HepG2 (cell line): ENCODE measurements at regions not wholly inside any gene's neighbourhood (a gene's known extent, or its start where the extent isn't known, plus 50 kb on each side); places are given as distances from the start of the nearest gene placed in this dataset.

Experiments
- ATAC-seq: fragments of 200-7000 bp; cut with Tn5 transposase; 3 replicates; pipeline ENCODE4 v1.9.1; 2020; ENCODE audit warnings: mild to moderate bottlenecking, moderate library complexity
- BruUV-seq: library from RNA; stranded (reverse); fragments of 400-500 nt; replicated peaks from 2 replicates; lab custom pipeline; 2021; lab: Mats Ljungman, UMichigan
- CTCF ChIA-PET: fragments of 300-600 bp; formaldehyde crosslinking; extraction: SDS; loops from one replicate; lab custom pipeline; 2021; ENCODE audit warnings: low total read pairs, inconsistent platforms, low intra/inter-chr PET ratio; lab: Yijun Ruan, JAX
- POLR2A ChIA-PET: fragments of 350-600 bp; sonication (Branson Sonifier 250); formaldehyde crosslinking; loops from one replicate; lab custom pipeline; 2020; ENCODE audit warnings: antibody characterized with exemption, inconsistent platforms; lab: Yijun Ruan, JAX
- DNase-seq: peaks from one replicate; pipeline ENCODE4 v3.0.0-alpha.2; 2015; ENCODE audit warnings: low spot score
- FAIRE-seq: peaks from 3 replicates; lab custom pipeline; 2011; peaks lifted over from hg19 to GRCh38; lab: Jason Lieb, UNC
- H2AFZ ChIP-seq: one replicate; pipeline ENCODE4 v1.6.1; 2011; ENCODE audit warnings: low read length, inconsistent platforms
- H3K27ac ChIP-seq: fragments of 300-600 bp; 3 replicates; pipeline ENCODE4 v1.8.0; 2011; ENCODE audit warnings: mixed run types, mild to moderate bottlenecking, mixed read lengths, low read length, inconsistent platforms; ENCODE audit not compliant: insufficient read depth; ENCODE audit errors: extremely low read length
- H3K27me3 ChIP-seq, 2 experiments: fragments of 200-600 bp in 1 of 2; 2 replicates in 1 of 2; 3 replicates in 1 of 2; pipeline versions ENCODE4 v1.6.0 to v1.8.0; 2011; ENCODE audit warnings: low read length in 2 of 2, mild to moderate bottlenecking in 2 of 2, moderate library complexity in 2 of 2, inconsistent platforms in 1 of 2; ENCODE audit not compliant: insufficient read depth in 2 of 2, control insufficient read depth in 1 of 2
- H3K36me3 ChIP-seq, 2 experiments: fragments of 200-600 bp in 1 of 2; replicated peaks in 1 of 2; 2 replicates in 1 of 2; 3 replicates in 1 of 2; pipeline versions ENCODE4 v1.5.1 to v1.8.0; 2011; ENCODE audit warnings: low read length in 2 of 2, inconsistent platforms in 1 of 2; ENCODE audit not compliant: insufficient read depth in 2 of 2, control insufficient read depth in 1 of 2
- H3K4me1 ChIP-seq: 2 replicates; pipeline ENCODE4 v1.5.1; 2012; ENCODE audit warnings: low read length, inconsistent platforms; ENCODE audit not compliant: insufficient read depth
- H3K4me2 ChIP-seq: 2 replicates; pipeline ENCODE4 v1.6.0; 2011; ENCODE audit warnings: low read depth, low read length, inconsistent platforms
- H3K4me3 ChIP-seq, 3 experiments: fragments of 200-600 bp in 1 of 3; sonication (generic), shearing (Covaris generic) in 1 of 3; replicated peaks in 1 of 3; 2 replicates each; pipeline ENCODE4 v1.5.1; 2011 to 2016; ENCODE audit warnings: low read length in 3 of 3, inconsistent platforms in 2 of 3, low read depth in 2 of 3, mild to moderate bottlenecking in 2 of 3, control low read depth in 1 of 3, mixed read lengths in 1 of 3; ENCODE audit not compliant: insufficient read depth in 1 of 3
- H3K79me2 ChIP-seq: one replicate; pipeline ENCODE4 v1.6.1; 2011; ENCODE audit warnings: low read length, inconsistent platforms; ENCODE audit not compliant: insufficient read depth
- H3K9ac ChIP-seq: 2 replicates; pipeline ENCODE4 v1.6.0; 2011; ENCODE audit warnings: mild to moderate bottlenecking, low read depth, low read length, inconsistent platforms; ENCODE audit not compliant: insufficient read depth
- H3K9me3 ChIP-seq: 2 replicates; pipeline ENCODE4 v1.5.1; 2012; ENCODE audit warnings: mild to moderate bottlenecking, low read length
- H4K20me1 ChIP-seq: 2 replicates; pipeline ENCODE4 v1.6.0; 2011; ENCODE audit warnings: inconsistent platforms, mild to moderate bottlenecking, low read length, moderate library complexity; ENCODE audit not compliant: insufficient read depth
- MIER3 ChIP-seq: IDR thresholded peaks from 2 replicates; pipeline ENCODE4 v1.6.1; 2016; ENCODE audit warnings: missing compliant biosample characterization, borderline replicate concordance
- NRL ChIP-seq: sonication (generic); formaldehyde crosslinking; IDR thresholded peaks from 2 replicates; pipeline ENCODE4 v1.5.0; 2020; ENCODE audit warnings: missing genetic modification reagents, mild to moderate bottlenecking, moderate library complexity, borderline replicate concordance
- PAWR ChIP-seq: sonication (generic); formaldehyde crosslinking; IDR thresholded peaks from 2 replicates; pipeline ENCODE4 v1.4.0; 2020; ENCODE audit warnings: missing genetic modification reagents, mild to moderate bottlenecking, borderline replicate concordance
- SMARCE1 ChIP-seq: fragments of 450-650 bp; IDR thresholded peaks from 2 replicates; pipeline ENCODE4 v1.6.1; 2017; ENCODE audit warnings: borderline replicate concordance
- ZFP1 ChIP-seq: IDR thresholded peaks from 2 replicates; pipeline ENCODE4 v1.6.1; 2016
- ZNF768 ChIP-seq: sonication (generic); formaldehyde crosslinking; IDR thresholded peaks from 2 replicates; pipeline ENCODE4 v1.4.0; 2020; ENCODE audit warnings: missing genetic modification reagents
- WGBS: methylation state at CpG from one replicate; pipeline ENCODE4 v1.1.6; 2017; ENCODE audit warnings: low lambda C conversion rate; 5-methylcytosine and 5-hydroxymethylcytosine counted together
- in situ Hi-C: cut with HindIII; loops from 2 replicates; pipeline ENCODE4 v1.10.0; 2017; ENCODE audit warnings: low pct_unique_long_range_greater_than_20kb; ENCODE audit not compliant: extremely low pct_ligation_motif_present
- intact Hi-C: fragments of 100-400 bp; cut with micrococcal nuclease; formaldehyde crosslinking; loops from one replicate; pipeline ENCODE4 v1.10.0; 2022; ENCODE audit not compliant: unreplicated experiment
- TF ChIP-seq, protein P1 (sequence below): sonication (generic); formaldehyde crosslinking; IDR thresholded peaks from 2 replicates; pipeline ENCODE4 v1.4.0; 2020; ENCODE audit warnings: missing genetic modification reagents
- TF ChIP-seq, protein P2 (sequence below): sonication (generic); formaldehyde crosslinking; IDR thresholded peaks from 2 replicates; pipeline ENCODE4 v1.5.0; 2020; ENCODE audit warnings: mild to moderate bottlenecking, missing genetic modification reagents
- TF ChIP-seq, protein P3 (sequence below): sonication (generic); formaldehyde crosslinking; IDR thresholded peaks from 2 replicates; pipeline ENCODE4 v1.5.0; 2020; ENCODE audit warnings: missing genetic modification reagents
- TF ChIP-seq, protein P4 (sequence below): sonication (generic); formaldehyde crosslinking; IDR thresholded peaks from 2 replicates; pipeline ENCODE4 v1.8.0; 2022; ENCODE audit warnings: low read depth, missing genetic modification reagents
- TF ChIP-seq, protein P5 (sequence below): sonication (generic); formaldehyde crosslinking; IDR thresholded peaks from 2 replicates; pipeline ENCODE4 v1.8.0; 2022; ENCODE audit warnings: missing genetic modification reagents, mild to moderate bottlenecking, moderate library complexity, borderline replicate concordance

DNA sequence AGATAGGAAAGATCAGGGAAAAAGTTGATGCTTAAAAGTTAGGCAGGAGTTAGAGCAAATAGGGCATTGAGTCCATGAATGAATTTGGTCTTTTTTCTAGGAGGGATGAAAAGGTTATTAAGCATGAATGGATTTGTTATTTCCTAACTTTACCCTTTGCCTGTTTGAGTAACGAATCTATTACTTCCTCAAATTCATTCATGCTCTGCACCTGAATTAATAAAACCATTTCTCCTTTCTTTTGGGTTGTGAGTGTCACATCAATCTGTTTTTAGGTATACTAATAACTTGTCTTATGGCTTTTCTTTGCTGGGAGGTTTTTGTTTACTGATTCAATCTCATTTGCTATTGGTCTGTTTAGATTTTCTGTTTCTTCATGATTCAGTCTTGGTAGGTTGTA is 1217.7 kb upstream of the CELF2 start:
- H3K27me3 ChIP-seq: no peaks in the 10 kb centered on the region; a peak in 1 of 5 replicates
- H3K9ac ChIP-seq: no peak overlapping the region
- ChIA-PET CTCF (no interaction called here), POLR2A (no interaction called here)
- ATAC-seq (no peak), FAIRE-seq (no peak), DNase-seq (no peak)
- H3K27ac ChIP-seq: no peak overlapping the region
- peaks cover 76% of the 10 kb centered on the region for H3K9me3 ChIP-seq
- no peak overlapping the region for H3K4me3 ChIP-seq
- no peaks in the 10 kb centered on the region for H3K79me2 ChIP-seq
- H4K20me1 ChIP-seq: no peaks in the 10 kb centered on the region
- 0% methylated on average over 1 of the region's 1 CpG for WGBS
- intact Hi-C loops (no loop called here), in situ Hi-C loops (no loop called here)
- H3K4me2 ChIP-seq: no peak overlapping the region
- no TSS peak for BruUV-seq
- no peaks in the 10 kb centered on the region for H3K36me3 ChIP-seq
- H3K4me1 ChIP-seq: no peaks in the 10 kb centered on the region
- no peak overlapping the region for H2AFZ ChIP-seq
- TF ChIP-seq PAWR (CRISPR knock-in tag): no peak
- TF ChIP-seq ZNF768: no peak
- TF ChIP-seq, protein P1, sequence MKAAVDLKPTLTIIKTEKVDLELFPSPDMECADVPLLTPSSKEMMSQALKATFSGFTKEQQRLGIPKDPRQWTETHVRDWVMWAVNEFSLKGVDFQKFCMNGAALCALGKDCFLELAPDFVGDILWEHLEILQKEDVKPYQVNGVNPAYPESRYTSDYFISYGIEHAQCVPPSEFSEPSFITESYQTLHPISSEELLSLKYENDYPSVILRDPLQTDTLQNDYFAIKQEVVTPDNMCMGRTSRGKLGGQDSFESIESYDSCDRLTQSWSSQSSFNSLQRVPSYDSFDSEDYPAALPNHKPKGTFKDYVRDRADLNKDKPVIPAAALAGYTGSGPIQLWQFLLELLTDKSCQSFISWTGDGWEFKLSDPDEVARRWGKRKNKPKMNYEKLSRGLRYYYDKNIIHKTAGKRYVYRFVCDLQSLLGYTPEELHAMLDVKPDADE (CRISPR knock-in tag): no peak
- TF ChIP-seq, protein P2, sequence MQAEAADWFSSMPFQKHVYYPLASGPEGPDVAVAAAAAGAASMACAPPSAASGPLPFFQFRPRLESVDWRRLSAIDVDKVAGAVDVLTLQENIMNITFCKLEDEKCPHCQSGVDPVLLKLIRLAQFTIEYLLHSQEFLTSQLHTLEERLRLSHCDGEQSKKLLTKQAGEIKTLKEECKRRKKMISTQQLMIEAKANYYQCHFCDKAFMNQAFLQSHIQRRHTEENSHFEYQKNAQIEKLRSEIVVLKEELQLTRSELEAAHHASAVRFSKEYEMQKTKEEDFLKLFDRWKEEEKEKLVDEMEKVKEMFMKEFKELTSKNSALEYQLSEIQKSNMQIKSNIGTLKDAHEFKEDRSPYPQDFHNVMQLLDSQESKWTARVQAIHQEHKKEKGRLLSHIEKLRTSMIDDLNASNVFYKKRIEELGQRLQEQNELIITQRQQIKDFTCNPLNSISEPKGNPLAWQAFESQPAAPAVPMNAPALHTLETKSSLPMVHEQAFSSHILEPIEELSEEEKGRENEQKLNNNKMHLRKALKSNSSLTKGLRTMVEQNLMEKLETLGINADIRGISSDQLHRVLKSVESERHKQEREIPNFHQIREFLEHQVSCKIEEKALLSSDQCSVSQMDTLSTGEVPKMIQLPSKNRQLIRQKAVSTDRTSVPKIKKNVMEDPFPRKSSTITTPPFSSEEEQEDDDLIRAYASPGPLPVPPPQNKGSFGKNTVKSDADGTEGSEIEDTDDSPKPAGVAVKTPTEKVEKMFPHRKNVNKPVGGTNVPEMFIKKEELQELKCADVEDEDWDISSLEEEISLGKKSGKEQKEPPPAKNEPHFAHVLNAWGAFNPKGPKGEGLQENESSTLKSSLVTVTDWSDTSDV: no peak
- no peak for TF ChIP-seq SMARCE1
- TF ChIP-seq, protein P3, sequence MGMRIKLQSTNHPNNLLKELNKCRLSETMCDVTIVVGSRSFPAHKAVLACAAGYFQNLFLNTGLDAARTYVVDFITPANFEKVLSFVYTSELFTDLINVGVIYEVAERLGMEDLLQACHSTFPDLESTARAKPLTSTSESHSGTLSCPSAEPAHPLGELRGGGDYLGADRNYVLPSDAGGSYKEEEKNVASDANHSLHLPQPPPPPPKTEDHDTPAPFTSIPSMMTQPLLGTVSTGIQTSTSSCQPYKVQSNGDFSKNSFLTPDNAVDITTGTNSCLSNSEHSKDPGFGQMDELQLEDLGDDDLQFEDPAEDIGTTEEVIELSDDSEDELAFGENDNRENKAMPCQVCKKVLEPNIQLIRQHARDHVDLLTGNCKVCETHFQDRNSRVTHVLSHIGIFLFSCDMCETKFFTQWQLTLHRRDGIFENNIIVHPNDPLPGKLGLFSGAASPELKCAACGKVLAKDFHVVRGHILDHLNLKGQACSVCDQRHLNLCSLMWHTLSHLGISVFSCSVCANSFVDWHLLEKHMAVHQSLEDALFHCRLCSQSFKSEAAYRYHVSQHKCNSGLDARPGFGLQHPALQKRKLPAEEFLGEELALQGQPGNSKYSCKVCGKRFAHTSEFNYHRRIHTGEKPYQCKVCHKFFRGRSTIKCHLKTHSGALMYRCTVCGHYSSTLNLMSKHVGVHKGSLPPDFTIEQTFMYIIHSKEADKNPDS (CRISPR knock-in tag): no peak
- TF ChIP-seq, protein P4, sequence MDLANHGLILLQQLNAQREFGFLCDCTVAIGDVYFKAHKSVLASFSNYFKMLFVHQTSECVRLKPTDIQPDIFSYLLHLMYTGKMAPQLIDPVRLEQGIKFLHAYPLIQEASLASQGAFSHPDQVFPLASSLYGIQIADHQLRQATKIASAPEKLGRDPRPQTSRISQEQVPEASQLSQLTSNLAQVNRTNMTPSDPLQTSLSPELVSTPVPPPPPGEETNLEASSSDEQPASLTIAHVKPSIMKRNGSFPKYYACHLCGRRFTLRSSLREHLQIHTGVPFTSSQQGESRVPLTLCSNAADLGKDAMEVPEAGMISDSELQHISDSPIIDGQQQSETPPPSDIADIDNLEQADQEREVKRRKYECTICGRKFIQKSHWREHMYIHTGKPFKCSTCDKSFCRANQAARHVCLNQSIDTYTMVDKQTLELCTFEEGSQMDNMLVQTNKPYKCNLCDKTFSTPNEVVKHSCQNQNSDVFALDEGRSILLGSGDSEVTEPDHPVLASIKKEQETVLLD: no peak
- no peak for TF ChIP-seq ZFP1 (CRISPR knock-in tag)
- no peak for TF ChIP-seq MIER3 (CRISPR knock-in tag)
- TF ChIP-seq NRL: no peak
- TF ChIP-seq, protein P5, sequence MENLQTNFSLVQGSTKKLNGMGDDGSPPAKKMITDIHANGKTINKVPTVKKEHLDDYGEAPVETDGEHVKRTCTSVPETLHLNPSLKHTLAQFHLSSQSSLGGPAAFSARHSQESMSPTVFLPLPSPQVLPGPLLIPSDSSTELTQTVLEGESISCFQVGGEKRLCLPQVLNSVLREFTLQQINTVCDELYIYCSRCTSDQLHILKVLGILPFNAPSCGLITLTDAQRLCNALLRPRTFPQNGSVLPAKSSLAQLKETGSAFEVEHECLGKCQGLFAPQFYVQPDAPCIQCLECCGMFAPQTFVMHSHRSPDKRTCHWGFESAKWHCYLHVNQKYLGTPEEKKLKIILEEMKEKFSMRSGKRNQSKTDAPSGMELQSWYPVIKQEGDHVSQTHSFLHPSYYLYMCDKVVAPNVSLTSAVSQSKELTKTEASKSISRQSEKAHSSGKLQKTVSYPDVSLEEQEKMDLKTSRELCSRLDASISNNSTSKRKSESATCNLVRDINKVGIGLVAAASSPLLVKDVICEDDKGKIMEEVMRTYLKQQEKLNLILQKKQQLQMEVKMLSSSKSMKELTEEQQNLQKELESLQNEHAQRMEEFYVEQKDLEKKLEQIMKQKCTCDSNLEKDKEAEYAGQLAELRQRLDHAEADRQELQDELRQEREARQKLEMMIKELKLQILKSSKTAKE (CRISPR knock-in tag): no peak
